Forelimb muscle (tissue), 1 donor: ENCODE measurements at regions not wholly inside any gene's neighbourhood (a gene's known extent, or its start where the extent isn't known, plus 50 kb on each side); places are given as distances from the start of the nearest gene placed in this dataset.

Experiments
- DNase-seq: peaks from one replicate; pipeline ENCODE4 v3.0.0-alpha.2; 2013; ENCODE audit warnings: low read depth

- DNase-seq: peak; percentile 86
Observed at GRCh38 chr21:38888991-38889561, 83.3 kb downstream of the ETS2 start.

- no peak for DNase-seq
Observed at GRCh38 chr21:38887749-38888148, 82.0 kb downstream of the ETS2 start.

- DNase-seq: no peak
Observed at GRCh38 chr21:38887062-38887686, 81.4 kb downstream of the ETS2 start.

- DNase-seq: no peak
Observed at GRCh38 chr21:38885909-38886308, 80.2 kb downstream of the ETS2 start.

GRCh38 chr21:38884440-38884839 is 78.7 kb downstream of the ETS2 start:
- DNase-seq: no peak

- DNase-seq: no peak
Observed at GRCh38 chr21:38883142-38883541, 77.4 kb downstream of the ETS2 start.

GRCh38 chr21:38881131-38881530 is 75.4 kb downstream of the ETS2 start:
- no peak for DNase-seq

- DNase-seq: no peak
Observed at GRCh38 chr21:38880577-38880966, 74.8 kb downstream of the ETS2 start.

GRCh38 chr21:38879912-38880576 is 74.3 kb downstream of the ETS2 start:
- DNase-seq: no peak

GRCh38 chr21:38878379-38879179 is 72.8 kb downstream of the ETS2 start:
- DNase-seq: no peak

- no peak for DNase-seq
Observed at GRCh38 chr21:38875694-38876492, 70.2 kb downstream of the ETS2 start.
